Mesendoderm (in vitro differentiated cells): ENCODE measurements at regions not wholly inside any gene's neighbourhood (a gene's known extent, or its start where the extent isn't known, plus 50 kb on each side); places are given as distances from the start of the nearest gene placed in this dataset.

ENCODE experiments used
- DNase-seq: peaks from one replicate; pipeline ENCODE4 v3.0.0; 2013
- H2AK5ac ChIP-seq: 2 replicates; pipeline ENCODE4 v1.6.1; 2013; ENCODE audit warnings: low read length, inconsistent platforms
- H2BK120ac ChIP-seq: 2 replicates; pipeline ENCODE4 v1.6.1; 2013; ENCODE audit warnings: low read depth, mild to moderate bottlenecking, low read length, moderate library complexity, mixed read lengths
- H2BK15ac ChIP-seq: replicated peaks from 2 replicates; pipeline ENCODE4 v1.6.1; 2013; ENCODE audit warnings: low read depth, mild to moderate bottlenecking, moderate library complexity
- H2BK5ac ChIP-seq: 2 replicates; pipeline ENCODE4 v1.6.1; 2013; ENCODE audit warnings: low read length, inconsistent platforms
- H3K18ac ChIP-seq: 2 replicates; pipeline ENCODE4 v1.6.1; 2013; ENCODE audit warnings: mild to moderate bottlenecking, low read length, mixed read lengths
- H3K23ac ChIP-seq: one replicate; pipeline ENCODE4 v1.6.1; 2013; ENCODE audit warnings: low read length
- H3K27ac ChIP-seq: 2 replicates; pipeline ENCODE4 v1.5.1; 2013; ENCODE audit warnings: low read depth, mild to moderate bottlenecking, inconsistent platforms, low read length, moderate library complexity
- H3K27me3 ChIP-seq: 2 replicates; pipeline ENCODE4 v1.6.1; 2013; ENCODE audit warnings: low read length, control low read depth, mild to moderate bottlenecking, inconsistent platforms; ENCODE audit not compliant: insufficient read depth, poor library complexity
- H3K36me3 ChIP-seq: 2 replicates; pipeline ENCODE4 v1.6.1; 2013; ENCODE audit warnings: low read length, inconsistent platforms; ENCODE audit not compliant: control insufficient read depth, insufficient read depth
- H3K4ac ChIP-seq: one replicate; pipeline ENCODE4 v1.6.1; 2013; ENCODE audit warnings: low read depth, mild to moderate bottlenecking, low read length, moderate library complexity
- H3K4me1 ChIP-seq: 2 replicates; pipeline ENCODE4 v1.6.1; 2013; ENCODE audit warnings: low read depth, low read length, inconsistent platforms; ENCODE audit not compliant: control insufficient read depth
- H3K4me2 ChIP-seq: 2 replicates; pipeline ENCODE4 v1.6.1; 2013; ENCODE audit warnings: low read length
- H3K4me3 ChIP-seq: 2 replicates; pipeline ENCODE4 v1.5.1; 2013; ENCODE audit warnings: mild to moderate bottlenecking, low read length
- H3K56ac ChIP-seq: one replicate; pipeline ENCODE4 v1.6.1; 2013; ENCODE audit warnings: low read length
- H3K79me1 ChIP-seq: 2 replicates; pipeline ENCODE4 v1.6.1; 2013; ENCODE audit warnings: low read length, inconsistent platforms
- H3K79me2 ChIP-seq: 2 replicates; pipeline ENCODE4 v1.6.1; 2013; ENCODE audit warnings: mild to moderate bottlenecking, low read length; ENCODE audit not compliant: control insufficient read depth, insufficient read depth
- H3K9ac ChIP-seq: 2 replicates; pipeline ENCODE4 v1.6.1; 2013; ENCODE audit warnings: low read length, inconsistent platforms
- H4K5ac ChIP-seq: one replicate; pipeline ENCODE4 v1.6.1; 2013; ENCODE audit warnings: low read length
- H4K8ac ChIP-seq: one replicate; pipeline ENCODE4 v1.6.1; 2013; ENCODE audit warnings: low read depth, mild to moderate bottlenecking, control low read depth, low read length, moderate library complexity
- WGBS: extraction: QIAGEN DNeasy Blood & Tissue Kit; methylation state at CpG from one replicate; pipeline ENCODE4 v1.1.7; 2013; ENCODE audit warnings: low lambda C conversion rate, missing lambda C conversion rate; ENCODE audit not compliant: insufficient coverage; ENCODE audit errors: extremely low coverage; 5-methylcytosine and 5-hydroxymethylcytosine counted together

DNA sequence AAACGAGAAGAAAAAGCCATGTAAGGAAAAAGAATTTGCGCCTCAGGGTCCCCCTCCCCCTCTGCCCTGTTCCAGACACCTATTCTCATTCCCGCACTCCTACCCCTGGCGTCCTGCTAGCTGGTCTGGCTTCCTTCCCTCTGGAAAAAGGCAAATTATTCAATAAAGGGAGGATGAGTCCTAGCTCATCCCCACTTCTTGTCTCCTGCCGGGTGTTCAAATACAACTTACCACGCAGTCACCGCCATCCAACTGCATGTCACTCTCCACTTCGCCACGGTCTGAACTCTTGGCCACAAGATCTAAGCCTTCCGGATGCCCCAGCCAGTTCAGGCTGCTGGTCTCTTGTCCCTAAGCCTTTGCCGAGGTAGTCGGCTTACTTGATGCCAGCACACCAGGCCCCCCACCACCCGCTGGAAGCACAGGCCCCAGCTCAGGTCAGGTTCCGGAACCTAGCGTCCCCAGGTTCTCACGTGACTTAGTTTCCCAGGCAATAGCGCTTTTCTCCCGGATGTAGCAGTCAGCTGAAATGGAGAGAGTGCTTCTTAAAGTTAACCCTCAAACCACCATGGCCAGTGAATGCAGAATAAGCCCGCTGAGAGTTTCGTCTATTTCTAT is 209.6 kb upstream of the SPIN4 start:
- no peaks in the 10 kb centered on the region for H3K79me2 ChIP-seq
- H2AK5ac ChIP-seq, result no peak overlapping the region
- peak; percentile 95 for DNase-seq
- H4K8ac ChIP-seq, result no peak overlapping the region
- H3K9ac ChIP-seq, result peak overlapping the region; percentile 80
- no peak overlapping the region for H3K23ac ChIP-seq
- H3K4me2 ChIP-seq, result peak overlapping the region; percentile 18
- no CpG with 5 or more reads among the region's 20 CpGs for WGBS
- H3K27ac ChIP-seq, result peak overlapping the region; percentile 87
- H3K56ac ChIP-seq, result peak overlapping the region; percentile 86
- no peaks in the 10 kb centered on the region for H3K79me1 ChIP-seq
- H3K4me3 ChIP-seq, result peak overlapping the region; percentile 84
- H2BK120ac ChIP-seq, result no peak overlapping the region
- no peaks in the 10 kb centered on the region for H3K27me3 ChIP-seq
- no peaks in the 10 kb centered on the region for H3K4me1 ChIP-seq
- H2BK5ac ChIP-seq, result peak overlapping the region; percentile 35
- H2BK15ac ChIP-seq, result no peak overlapping the region
- peak overlapping the region; percentile 14 for H3K18ac ChIP-seq
- H3K4ac ChIP-seq, result no peak overlapping the region
- no peaks in the 10 kb centered on the region for H3K36me3 ChIP-seq
- H4K5ac ChIP-seq, result no peak overlapping the region

DNA sequence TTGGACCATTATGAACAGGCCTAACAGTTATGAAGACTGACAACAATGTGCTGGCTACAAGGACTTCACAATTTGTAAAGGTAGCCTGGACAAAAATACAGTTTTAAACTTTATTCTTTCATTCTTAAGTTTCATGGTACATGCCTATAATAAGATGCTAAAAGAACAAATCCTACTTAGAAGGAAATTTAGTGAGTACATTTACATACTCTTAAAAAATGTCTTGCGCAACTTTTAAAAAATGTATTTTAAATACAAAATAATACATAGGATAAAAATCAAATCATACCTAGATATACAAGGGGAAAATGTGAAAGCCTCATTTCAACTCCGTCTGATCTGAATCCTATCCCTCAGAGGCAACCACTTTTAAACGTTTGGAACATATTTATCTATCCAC is 200.7 kb upstream of the SPIN4 start:
- no peak overlapping the region for H2AK5ac ChIP-seq
- no peak overlapping the region for H3K23ac ChIP-seq
- WGBS, result no CpG with 5 or more reads among the region's 3 CpGs
- H3K56ac ChIP-seq, result no peak overlapping the region
- no peaks in the 10 kb centered on the region for H3K4me1 ChIP-seq
- H3K9ac ChIP-seq, result no peak overlapping the region
- H3K36me3 ChIP-seq, result no peaks in the 10 kb centered on the region
- H4K8ac ChIP-seq, result no peak overlapping the region
- H3K18ac ChIP-seq, result no peak overlapping the region
- H3K79me2 ChIP-seq, result no peaks in the 10 kb centered on the region
- no peak overlapping the region for H3K4me2 ChIP-seq
- no peak overlapping the region for H4K5ac ChIP-seq
- no peak overlapping the region for H3K27ac ChIP-seq
- no peaks in the 10 kb centered on the region for H3K79me1 ChIP-seq
- no peak for DNase-seq
- H2BK15ac ChIP-seq, result no peak overlapping the region
- H3K4me3 ChIP-seq, result no peak overlapping the region
- H2BK120ac ChIP-seq, result no peak overlapping the region
- H2BK5ac ChIP-seq, result no peak overlapping the region
- no peaks in the 10 kb centered on the region for H3K27me3 ChIP-seq
- H3K4ac ChIP-seq, result no peak overlapping the region

DNA sequence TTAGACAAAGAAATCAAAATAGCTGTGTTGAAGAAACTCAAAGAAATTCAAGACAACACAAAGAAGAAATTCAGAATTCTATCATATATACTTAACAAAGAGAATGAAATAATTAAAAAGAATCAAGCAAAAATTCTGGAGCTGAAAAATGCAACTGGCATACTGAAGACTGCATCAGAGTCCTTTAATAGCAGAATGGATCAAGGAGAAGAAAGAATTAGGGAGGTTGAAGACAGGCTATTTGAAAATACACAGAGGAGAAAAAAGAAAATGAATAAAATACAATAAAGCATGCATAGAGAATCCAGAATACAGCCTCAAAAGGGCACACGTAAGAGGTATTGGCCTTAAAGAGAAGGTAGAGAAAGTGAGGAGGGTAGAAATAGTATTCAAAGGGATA is 179.5 kb upstream of the SPIN4 start:
- Histone ChIP-seq H2BK120ac (no peak overlapping the region), H2BK15ac (no peak overlapping the region), H3K27me3 (no peaks in the 10 kb centered on the region), H3K18ac (no peak overlapping the region), H4K8ac (no peak overlapping the region), H3K23ac (no peak overlapping the region), H3K36me3 (no peaks in the 10 kb centered on the region), H2BK5ac (no peak overlapping the region), H4K5ac (no peak overlapping the region), H3K4ac (no peak overlapping the region), H3K4me1 (no peaks in the 10 kb centered on the region), H3K79me1 (no peaks in the 10 kb centered on the region), H2AK5ac (no peak overlapping the region), H3K27ac (no peak overlapping the region), H3K79me2 (no peaks in the 10 kb centered on the region), H3K56ac (no peak overlapping the region), H3K4me2 (no peak overlapping the region), H3K9ac (no peak overlapping the region), H3K4me3 (no peak overlapping the region)
- no peak for DNase-seq
- no CpG with 5 or more reads among the region's 1 CpG for WGBS

DNA sequence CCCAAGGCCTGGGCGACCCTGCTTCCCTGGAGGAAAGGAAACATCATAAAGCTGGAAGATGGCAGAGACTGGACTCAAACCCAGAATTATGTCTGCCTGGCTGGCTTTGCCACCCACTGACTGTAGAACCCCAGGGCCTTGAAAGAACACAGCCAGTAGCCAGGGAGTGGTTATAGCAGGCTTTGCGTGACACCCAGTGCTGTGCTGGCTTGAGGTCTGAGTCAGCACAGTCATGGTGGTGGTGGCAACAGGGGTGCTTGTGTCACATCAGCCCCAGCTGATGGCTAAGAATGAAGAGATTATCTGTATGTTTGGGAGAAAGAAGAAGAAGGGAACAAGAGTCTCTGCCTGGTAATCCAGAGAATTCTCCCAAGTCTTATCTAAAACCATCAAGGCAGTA is 178.8 kb upstream of the SPIN4 start:
- Histone ChIP-seq H3K27ac (no peak overlapping the region), H2BK120ac (no peak overlapping the region), H3K4me2 (no peak overlapping the region), H2AK5ac (no peak overlapping the region), H3K79me1 (no peaks in the 10 kb centered on the region), H4K8ac (no peak overlapping the region), H3K4ac (no peak overlapping the region), H3K9ac (no peak overlapping the region), H2BK5ac (no peak overlapping the region), H3K18ac (no peak overlapping the region), H3K79me2 (no peaks in the 10 kb centered on the region), H3K56ac (no peak overlapping the region), H4K5ac (no peak overlapping the region), H3K27me3 (no peaks in the 10 kb centered on the region), H3K4me1 (no peaks in the 10 kb centered on the region), H2BK15ac (no peak overlapping the region), H3K23ac (no peak overlapping the region), H3K4me3 (no peak overlapping the region), H3K36me3 (no peaks in the 10 kb centered on the region)
- DNase-seq, result no peak
- WGBS, result no CpG with 5 or more reads among the region's 2 CpGs

DNA sequence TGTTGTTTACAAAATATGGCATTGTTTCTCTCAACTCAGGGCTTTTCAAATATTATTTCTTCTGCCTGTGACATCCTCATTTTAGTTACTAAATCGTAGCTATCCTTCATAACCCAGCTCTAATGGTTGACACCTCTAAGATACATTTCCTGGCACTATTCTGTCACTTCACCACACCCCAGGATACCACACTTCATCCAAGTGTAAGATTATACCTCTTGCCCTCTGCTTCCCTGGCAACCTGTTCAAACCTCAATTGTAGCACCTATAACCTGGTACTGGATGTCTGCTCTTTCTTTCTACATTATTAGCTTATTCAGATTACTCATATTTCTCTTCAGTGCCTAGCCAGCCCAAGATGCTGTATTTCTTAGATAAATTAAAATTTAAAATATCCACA is 175.7 kb upstream of the SPIN4 start:
- WGBS, result no CpG with 5 or more reads among the region's 1 CpG
- H3K9ac ChIP-seq, result no peak overlapping the region

DNA sequence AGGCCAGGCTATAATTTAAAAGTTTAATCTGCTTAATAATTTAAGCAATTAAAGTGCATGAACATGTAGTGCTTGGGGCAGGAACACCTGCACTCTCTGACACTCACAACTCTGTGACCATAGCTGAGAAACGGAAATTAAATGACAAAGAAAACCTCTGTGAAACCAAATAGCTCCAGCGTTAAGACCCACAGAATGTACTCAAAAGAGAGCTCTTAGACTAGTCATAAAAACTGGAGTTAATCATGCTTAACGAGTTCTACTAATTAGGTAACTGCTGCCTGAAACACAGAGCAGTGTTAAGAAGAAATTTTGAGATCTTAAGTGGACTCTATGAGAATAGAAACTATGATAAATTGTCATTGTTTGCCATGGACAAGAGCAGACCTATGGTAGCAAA is 174.4 kb upstream of the SPIN4 start:
- Histone ChIP-seq H3K4ac (no peak overlapping the region), H3K4me3 (no peak overlapping the region), H3K4me2 (no peak overlapping the region), H3K23ac (no peak overlapping the region), H2BK5ac (no peak overlapping the region), H3K36me3 (no peaks in the 10 kb centered on the region), H4K5ac (no peak overlapping the region), H3K27ac (no peak overlapping the region), H3K9ac (no peak overlapping the region), H3K4me1 (no peaks in the 10 kb centered on the region), H3K79me1 (no peaks in the 10 kb centered on the region), H2BK15ac (no peak overlapping the region), H3K56ac (no peak overlapping the region), H2AK5ac (no peak overlapping the region), H3K79me2 (no peaks in the 10 kb centered on the region), H3K18ac (no peak overlapping the region), H3K27me3 (no peaks in the 10 kb centered on the region), H2BK120ac (no peak overlapping the region), H4K8ac (no peak overlapping the region)
- no CpG with 5 or more reads among the region's 3 CpGs for WGBS
- DNase-seq, result no peak

More for the DNA sequence above, 175.7 kb upstream of the SPIN4 start:
- Histone ChIP-seq H3K27me3 (no peaks in the 10 kb centered on the region), H3K79me2 (no peaks in the 10 kb centered on the region), H3K4me3 (no peak overlapping the region), H2BK120ac (no peak overlapping the region), H2BK15ac (no peak overlapping the region), H3K56ac (no peak overlapping the region), H3K23ac (no peak overlapping the region), H2AK5ac (no peak overlapping the region), H4K8ac (no peak overlapping the region), H3K79me1 (no peaks in the 10 kb centered on the region), H3K18ac (no peak overlapping the region), H3K4ac (no peak overlapping the region), H3K36me3 (no peaks in the 10 kb centered on the region), H3K27ac (no peak overlapping the region), H3K4me2 (no peak overlapping the region), H2BK5ac (no peak overlapping the region), H3K4me1 (no peaks in the 10 kb centered on the region), H4K5ac (no peak overlapping the region)
- no peak for DNase-seq
